Mesenteric fat pad (tissue), 1 donor: ENCODE measurements at regions not wholly inside any gene's neighbourhood (a gene's known extent, or its start where the extent isn't known, plus 50 kb on each side); places are given as distances from the start of the nearest gene placed in this dataset.
"Not testable (repeated sequence)": the region's sequence is repeated elsewhere in the genome, so short reads cannot be mapped to it uniquely, and the experiment has no call there.

Experiments
- DNase-seq: peaks from one replicate; pipeline ENCODE4 v3.0.0-alpha.2; 2020; ENCODE audit warnings: low spot score
- donor health status: DM: yes; HTN: yes; CAD: no.

DNA sequence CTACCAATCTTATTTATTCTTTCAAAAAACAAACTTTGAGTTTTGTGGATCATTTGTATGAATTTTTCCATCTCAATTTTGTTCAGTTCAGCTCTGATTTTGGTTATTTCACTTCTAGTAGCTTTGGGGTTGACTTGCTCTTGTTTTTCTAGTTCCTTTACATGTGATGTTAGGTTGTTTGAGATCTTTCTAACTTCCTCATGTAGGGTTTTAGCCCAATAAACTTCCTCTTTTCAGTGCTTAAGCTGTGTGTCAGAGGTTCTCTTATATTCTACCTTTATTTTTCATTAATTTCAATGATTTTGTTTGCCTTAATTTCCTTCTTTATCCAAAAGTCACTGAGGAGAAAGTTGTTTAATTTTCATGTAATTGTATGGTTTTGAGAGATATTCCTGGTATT is 860.4 kb upstream of the FBXO33 start:
- no peak for DNase-seq

DNA sequence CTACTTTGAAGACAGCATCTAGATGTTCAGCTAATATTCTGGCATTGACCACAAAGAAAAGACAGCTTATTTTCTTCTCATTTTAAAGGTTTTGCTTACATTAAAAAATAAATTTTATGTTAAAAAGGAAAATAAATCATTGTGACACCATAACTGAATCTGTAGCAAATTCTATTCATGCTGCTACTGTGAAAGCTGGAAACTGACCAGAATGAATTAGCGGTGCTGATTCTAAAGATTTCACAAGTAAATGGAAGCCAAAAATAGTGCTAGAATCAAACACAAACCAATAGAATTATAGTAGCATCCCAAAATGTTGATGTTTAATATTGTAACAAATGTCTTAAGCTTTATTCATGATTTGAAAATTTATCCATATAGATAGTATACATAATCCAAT is 850.0 kb upstream of the FBXO33 start:
- DNase-seq = no peak

DNA sequence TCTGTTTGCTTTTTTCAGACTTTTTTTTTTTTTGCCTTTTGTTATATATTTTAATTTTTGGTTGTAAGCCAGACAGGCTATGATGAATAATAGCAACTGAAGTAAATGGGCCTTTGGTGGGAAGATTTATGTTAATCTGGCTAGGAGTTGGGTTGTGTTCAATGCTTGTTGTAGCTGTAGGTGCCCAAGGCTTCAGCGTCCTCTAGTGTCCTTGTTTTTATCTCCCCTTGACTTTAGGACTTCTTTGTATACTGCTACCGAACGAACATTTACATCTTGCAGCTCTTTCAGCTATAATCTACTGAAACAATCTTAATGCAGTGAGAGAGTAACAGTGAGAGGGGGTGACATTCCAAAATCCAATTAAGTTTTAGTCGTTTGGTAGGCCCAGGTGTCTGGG is 848.4 kb upstream of the FBXO33 start:
- DNase-seq = no peak

DNA sequence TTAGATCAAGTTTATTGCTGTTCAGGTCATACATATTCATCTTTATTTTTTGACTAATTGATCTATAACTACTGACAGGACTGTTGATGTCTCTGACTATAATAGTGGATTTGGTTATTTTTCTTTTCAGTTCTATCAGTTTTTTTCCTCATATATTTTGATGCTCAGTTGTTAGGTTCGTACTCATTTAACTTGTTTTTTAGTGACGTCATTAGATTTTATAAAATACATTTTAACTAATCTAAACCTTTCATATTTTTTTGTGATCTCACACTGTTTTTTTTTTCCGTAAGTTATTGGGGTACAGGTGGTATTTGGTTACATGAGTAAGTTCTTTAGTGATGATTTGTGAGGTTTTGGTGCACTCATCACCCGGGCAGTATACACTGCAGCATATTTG is 841.2 kb upstream of the FBXO33 start:
- DNase-seq = no peak

DNA sequence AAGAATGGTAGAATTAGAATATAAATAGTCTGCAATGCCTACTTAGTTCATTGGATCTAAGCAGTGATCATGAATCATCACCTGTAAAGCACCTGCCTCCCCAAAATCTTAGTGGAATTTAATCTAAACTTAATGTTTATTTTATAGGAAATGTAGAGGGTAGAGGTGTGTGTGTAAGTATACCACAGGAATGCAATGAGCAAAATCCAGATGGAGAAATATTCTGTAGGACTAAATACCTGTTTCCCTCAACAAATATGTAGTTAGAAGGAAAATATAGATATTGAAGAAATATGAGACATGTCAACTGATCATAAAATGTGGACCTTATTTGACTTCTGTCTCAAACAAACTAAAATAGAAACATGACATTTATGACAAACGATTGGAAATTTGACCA is 839.2 kb upstream of the FBXO33 start:
- no peak for DNase-seq

DNA sequence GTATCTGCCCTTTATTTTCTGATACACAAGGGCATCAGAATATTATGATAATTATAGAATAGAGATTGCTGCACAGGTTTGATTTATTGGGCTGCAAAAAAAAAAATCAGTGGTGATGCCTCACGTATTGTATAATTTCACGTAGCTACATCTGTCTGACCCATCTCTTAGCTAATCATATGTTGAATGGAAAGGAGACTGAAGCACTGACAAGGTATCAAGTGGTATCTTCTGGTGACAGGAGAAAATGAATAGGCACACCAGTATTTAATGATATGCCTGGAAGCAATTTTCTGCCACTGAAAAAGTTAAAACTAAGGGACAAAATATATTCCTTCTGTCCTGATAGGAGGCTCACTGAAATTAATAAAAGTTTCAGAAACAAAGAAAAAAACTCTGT is 837.2 kb upstream of the FBXO33 start:
- DNase-seq = no peak

DNA sequence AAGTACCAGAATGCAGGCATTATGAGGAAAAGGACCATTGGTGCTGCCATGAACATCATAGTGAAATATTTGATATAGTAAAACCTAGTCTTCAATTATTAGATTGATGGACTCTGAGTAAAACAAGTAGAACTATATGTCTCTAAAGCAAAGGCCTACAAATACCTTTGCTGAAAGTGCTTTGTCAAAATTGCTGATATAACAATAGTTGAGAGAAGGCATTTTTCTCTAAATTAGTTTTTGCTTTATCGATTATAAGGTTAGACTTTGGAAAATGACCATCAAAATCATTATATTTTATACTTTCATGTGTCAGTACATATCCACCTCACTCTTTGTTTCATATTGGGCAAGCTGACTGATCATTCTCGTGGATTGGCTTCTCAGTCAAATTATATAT is 836.0 kb upstream of the FBXO33 start:
- no peak for DNase-seq

DNA sequence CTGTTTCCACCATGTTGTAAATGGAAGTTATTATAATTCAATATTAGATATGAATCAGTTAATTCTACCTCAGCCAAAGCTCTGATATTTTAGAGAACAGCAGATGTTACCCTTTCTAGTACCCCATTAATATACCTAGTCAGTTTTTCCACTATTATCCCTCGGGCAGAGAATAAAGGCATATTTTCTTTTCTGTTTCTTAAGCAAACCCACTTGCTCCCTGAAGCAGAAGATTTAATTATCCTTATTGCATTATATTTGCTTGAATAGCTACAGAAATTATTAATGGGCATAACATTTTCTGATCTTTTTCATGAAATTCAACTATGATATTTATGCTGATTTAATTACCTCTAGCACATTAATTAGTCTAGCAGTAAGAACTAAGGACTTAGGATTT is 832.9 kb upstream of the FBXO33 start:
- DNase-seq = no peak

DNA sequence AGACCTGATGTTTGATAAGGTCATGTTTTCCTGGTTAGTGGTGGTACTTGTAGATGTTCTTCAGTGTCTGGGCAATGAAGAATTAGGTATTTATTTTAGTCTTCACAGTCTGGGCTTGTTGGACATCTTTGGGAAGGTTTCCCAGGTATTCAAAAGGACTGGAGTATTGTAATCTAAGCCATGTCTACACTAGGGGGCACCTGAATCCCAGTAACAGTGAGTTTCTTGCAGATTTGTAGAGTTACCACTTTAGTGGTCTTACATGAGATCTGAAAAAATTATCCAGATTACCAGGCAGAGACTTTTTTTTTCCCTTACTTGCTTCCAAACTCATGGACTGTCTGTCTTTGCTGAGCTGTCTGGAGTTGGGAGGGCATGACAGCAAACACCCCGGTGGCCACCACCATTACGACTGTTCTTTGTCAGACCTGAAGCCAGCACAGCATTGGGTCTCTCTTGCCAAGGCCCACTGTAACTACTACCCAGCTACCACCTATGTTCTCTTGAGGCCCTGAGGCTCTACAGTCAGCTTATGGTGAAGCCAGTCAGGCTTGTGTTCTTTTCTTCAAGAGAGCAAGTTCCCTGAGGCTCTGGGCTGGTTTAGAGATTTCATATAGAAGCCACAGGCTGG is 820.7 kb upstream of the FBXO33 start:
- no peak for DNase-seq

DNA sequence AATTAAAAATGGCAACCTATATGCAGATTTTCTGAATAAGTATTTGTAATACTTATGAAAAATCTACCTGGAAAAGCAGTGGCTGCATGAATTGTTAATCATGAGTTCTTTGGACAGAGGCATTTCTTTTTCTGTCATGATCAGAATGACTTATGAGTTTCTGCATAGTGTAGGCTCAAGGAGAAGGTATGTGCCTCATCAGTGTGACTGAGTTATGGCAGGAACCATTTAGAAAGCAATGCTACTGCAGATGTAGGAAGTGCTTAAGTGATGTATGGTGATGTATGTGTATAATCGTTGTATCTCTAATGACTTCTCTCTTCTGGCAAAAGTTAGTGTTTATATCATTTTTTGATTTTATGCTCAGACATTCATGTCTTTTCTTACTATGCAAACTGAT is 816.4 kb upstream of the FBXO33 start:
- DNase-seq = no peak

DNA sequence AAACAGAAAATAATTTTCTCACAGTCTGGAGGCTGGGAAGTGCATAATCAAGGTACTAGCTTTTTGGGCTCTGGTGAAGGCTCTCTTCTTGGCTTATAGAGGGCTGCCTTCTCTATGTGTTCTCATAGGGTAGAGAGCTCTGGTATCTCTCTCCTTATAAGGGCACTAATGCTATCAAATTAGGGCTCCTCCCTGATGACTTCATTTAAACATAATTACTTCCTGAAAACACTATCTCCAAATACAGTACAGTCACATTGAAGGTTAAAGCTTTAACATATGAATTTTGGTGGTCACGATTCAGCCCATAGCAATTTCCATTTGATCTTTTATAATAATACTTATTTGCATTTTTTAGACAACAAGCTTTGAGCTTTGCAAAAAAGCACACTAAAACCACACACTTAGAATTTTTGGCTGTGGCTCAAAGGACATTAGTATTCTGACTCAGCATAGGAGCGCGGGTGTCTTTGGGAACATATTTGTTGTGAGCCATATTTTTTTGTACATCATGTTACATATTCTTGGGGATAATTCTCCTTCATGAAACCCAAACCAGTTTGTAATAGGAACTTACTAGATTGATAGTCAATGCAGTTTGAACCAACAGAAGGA is 808.1 kb upstream of the FBXO33 start:
- DNase-seq = no peak

DNA sequence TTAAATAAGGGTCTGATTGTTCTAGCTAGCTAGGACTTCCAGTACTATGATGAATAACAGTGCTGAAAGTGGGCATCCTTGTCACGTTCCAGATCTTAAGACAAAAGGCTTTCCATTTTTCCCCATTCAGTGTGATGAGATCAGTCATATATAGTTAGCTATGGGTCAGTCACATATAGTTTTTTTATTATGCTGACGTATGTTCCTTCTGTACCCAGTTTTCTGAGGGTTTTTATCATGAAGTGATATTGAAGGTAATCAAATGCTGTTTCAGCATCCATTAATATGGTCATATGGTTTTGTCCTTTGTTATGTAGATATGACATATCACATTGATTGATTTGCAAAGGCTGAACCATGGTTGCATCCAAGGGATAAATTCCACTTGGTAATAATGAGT is 800.1 kb upstream of the FBXO33 start:
- DNase-seq = no peak

DNA sequence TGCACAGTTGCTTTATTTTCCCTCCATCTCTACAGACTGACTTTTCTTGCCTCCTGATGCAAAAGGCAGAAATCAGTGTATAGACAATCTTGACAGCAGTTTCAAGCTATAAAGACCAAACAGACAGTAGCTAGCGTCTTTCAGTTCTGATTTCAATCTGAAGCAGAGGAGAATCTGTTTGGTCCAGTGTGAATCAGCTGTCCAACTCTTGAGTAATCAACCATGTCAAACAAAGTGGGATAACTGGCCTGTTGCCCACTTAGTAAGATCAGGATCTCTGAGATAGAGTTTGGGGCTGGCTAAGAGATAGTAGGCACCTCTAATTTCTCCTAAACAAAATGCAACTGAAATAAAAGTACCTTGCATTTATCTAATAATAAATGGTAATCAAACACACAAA is 797.4 kb upstream of the FBXO33 start:
- DNase-seq = no peak

DNA sequence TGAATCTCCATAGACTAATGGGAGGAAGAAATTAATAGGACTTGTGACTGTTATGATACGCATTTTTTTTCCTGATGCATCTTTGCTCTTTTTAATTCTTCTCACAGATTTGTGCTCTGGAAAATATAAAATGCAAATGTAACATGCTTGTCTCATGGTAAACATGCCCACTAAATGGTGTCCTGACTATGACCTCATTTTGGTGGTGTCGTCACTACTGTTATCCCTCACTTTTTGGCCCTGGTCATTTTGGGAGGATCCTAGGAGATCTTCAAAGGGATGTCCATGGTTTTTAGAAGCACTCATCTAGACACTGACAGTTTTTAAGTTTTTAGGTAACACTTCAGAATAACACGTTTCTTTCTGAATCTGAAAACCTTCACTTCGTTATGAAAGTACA is 790.8 kb upstream of the FBXO33 start:
- DNase-seq = no peak

DNA sequence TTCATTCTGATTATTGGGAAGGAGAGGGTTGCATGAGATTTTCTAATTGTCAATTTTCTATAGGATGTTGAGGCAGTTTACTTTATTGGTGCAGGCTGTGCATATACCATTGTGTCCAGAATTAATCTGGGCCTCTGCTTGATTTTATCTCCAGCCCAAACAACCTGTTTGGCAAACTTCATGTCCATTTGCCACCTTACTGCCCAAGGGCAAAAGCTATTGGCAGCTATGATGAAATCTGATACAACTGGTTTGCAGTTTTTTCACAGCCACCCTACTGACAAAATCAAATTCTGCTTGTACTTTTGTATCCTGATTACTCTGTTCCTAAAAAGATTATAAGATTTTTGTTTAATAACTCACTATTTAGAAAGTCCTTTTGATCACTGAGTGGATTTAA is 789.2 kb upstream of the FBXO33 start:
- no peak for DNase-seq

DNA sequence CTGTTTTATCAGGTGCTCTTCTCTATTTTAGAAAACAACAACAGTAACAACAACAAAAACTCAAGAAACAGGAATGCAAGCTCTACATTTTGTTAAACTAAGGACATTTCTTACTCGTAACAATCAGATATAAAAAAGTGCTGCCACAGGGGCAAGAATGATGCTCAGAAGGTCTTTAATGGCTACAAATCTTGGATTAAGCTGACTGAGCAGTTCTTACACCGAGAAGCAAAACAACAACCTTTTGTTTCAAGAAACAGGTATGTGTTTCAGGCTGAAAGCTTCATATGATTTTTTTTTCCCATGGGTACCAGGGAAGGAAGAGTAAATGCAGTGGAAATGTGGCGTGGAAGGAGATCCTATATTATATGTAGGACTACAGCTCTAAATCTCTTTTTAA is 786.8 kb upstream of the FBXO33 start:
- no peak for DNase-seq

DNA sequence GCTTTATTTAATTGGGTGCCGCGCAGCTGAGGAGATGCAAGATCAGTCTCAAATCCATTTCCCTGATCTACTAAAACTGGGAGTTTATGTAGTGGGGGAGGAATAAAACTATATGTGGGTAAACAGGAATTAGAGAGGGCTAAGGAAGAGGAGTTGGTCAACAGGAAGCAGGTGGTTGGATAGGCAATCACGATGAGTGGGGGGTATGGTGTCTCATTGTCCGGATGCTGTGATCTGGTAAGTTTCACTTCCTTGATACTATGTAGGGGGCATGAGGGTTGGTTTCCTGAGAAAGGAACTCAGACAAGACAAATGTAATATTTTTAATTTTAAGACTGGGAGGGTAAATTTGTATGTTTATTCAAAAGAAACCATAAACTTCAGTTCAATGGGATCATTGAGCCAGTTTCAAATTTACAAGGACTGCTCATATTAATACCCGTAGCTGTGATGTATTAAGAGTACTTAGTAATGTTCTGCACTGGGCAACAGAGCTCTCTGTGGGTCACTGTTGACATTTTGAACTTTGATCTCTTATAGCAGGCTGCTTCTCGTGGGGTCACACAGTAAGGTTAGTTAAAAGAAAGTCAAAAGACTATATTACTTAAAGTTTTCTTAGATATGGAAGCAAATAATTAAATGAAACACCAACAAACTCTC is 786.2 kb upstream of the FBXO33 start:
- no peak for DNase-seq

DNA sequence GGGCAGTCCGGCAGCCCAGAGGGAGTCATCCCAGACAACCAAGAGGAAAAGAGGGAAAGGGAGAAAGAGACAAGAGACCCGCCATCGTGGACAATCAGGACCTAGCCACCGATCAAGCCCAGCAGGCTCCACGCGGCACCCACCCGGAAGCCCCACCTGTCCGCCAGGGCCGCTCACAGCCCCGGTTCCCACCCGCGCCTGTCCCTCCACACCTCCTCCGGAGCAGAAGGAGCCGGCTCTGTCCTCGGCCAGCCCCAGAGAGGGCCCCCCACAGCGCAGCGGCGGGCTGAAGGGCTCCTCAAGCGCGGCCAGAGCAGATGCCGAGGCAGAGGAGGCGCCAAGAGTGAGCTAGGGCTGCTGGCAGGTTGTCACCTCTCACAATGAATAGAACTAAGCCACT is 784.7 kb upstream of the FBXO33 start:
- no peak for DNase-seq

DNA sequence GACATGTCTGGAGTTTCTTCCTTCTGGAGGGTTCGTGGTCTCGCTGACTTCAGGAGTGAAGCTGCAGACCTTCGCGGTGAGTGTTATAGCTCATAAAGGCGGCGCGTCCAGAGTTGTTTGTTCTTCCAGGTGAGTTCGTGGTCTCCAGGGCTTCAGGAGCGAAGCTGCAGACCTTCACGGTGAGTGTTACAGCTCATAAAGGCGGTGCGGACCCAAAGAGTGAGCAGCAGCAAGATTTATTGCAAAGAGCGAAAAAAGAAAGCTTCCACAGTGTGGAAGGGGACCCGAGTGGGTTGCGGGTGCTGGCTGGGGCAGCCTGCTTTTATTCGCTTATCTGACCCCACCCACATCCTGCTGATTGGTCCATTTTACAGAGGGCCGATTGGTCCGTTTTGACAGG is 784.2 kb upstream of the FBXO33 start:
- not testable (repeated sequence) for DNase-seq

DNA sequence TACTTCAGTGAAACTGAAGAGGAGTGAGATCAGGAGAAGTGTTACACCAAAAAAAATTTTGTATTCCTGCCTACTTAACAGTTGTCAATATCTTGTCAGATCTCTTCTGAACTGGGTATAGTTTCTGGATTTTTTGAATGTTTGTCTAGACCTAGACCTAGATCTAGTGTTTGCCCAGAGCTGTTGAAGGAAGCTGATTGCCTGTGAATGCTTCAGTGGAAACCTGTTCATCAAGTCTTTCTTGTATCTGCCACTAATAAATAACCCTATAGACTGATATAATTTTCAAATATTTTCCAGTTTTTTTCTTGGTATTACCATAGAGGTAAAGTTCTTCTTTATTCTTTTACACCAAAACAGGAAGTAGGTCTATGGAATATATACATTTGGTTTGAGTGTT is 781.5 kb upstream of the FBXO33 start:
- no peak for DNase-seq

DNA sequence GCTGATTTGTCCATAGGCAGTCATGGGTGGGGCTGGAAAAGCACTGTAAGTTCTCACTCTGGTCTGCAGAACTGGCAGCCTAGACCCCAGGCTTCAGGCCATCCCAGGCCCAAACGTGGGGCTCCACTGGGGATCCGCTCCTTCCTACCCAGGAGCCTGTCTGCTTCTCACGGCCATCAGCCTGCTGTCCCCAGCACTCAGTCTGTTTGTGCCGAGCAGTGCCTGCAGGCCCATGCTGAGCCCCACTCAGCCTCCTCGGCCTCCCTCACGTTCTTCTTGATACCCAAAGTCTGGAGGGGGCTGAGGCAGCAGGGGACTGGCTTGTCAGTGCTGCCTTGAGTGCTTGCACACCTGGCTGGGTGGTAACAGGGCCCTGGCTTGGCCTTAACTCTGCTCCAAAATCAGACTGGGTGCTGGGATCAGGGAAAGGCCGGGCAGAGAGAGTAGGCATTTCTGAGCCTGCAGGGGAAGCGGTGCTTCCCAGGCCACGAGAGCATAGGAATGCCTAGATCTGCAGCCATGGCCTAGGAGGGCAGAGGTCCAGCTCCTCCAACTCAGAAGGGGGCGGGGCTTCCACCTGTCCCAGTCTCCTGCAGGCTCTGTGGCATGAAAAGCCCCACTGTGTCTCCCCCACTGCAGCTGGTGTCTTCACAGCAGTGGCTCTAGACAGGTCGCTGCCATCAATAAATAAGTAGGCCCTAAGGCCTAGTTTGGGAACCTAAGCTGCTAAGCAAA is 772.4 kb upstream of the FBXO33 start:
- no peak for DNase-seq

DNA sequence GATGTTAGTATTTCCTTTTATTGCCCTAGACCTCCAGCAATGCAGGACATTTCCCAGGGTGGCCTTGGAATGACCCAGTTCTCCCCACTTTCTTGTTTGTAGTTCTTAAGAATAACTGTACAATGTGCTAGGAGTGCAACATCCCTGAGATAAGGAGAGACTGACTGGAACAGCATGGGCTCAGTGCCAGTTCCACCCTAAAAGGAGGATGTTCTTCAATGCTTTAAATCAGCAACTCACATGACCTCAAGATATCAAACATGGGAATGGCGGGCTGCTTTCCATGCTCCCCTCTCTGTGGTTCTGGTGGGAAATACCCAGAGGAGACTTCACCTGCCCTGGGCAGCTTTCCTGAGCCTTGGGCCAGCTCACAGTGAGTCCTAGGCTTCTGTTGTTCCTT is 766.9 kb upstream of the FBXO33 start:
- DNase-seq = no peak

DNA sequence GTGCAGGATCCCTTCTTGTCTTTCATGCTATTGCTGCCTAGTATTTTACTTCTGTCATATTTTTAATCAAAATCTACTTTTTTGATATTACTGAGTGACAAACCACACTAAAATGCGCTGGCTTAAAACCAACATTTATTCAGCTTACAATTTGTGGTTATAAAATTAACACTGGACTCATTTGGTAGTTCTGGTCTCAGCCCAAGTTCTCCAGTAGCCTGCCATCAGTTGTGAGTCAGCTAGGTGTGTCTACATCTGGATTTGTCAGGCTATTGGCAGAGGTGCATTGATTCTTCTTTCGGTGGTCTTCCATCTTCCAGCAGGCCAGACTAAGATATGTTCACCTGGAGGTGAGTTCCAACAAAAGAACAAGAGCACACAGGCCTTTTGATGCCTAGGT is 765.1 kb upstream of the FBXO33 start:
- no peak for DNase-seq
